Thyroid gland (tissue), 4 donors: ENCODE measurements at regions not wholly inside any gene's neighbourhood (a gene's known extent, or its start where the extent isn't known, plus 50 kb on each side); places are given as distances from the start of the nearest gene placed in this dataset.

Source experiments
- DNase-seq, 2 donors: peaks; one replicate each; pipeline ENCODE4 v3.0.0-alpha.2; 2019
- H3K27ac ChIP-seq, 3 donors: fragments of 200-600 bp; sonication (generic); 1 replicate in 2 of 3; 2 replicates in 1 of 3; pipeline ENCODE4 v1.5.1; 2016 to 2019; ENCODE audit warnings: mild to moderate bottlenecking in 1 of 3, moderate library complexity in 1 of 3
- H3K27me3 ChIP-seq: fragments of 200-600 bp; sonication (generic); one replicate; pipeline ENCODE4 v1.5.1; 2019
- H3K36me3 ChIP-seq, 2 donors: fragments of 200-600 bp; sonication (generic); one replicate each; pipeline ENCODE4 v1.5.1; 2016 to 2019
- H3K4me1 ChIP-seq, 2 donors: fragments of 200-600 bp; sonication (generic); one replicate each; pipeline ENCODE4 v1.5.1; 2017 to 2019
- H3K4me3 ChIP-seq, 3 donors: fragments of 200-600 bp; sonication (generic); replicated peaks in 1 of 3; 1 replicate in 2 of 3; 2 replicates in 1 of 3; pipeline ENCODE4 v1.5.1; 2016; ENCODE audit warnings: mild to moderate bottlenecking in 1 of 3
- H3K9me3 ChIP-seq: fragments of 200-600 bp; sonication (generic); one replicate; pipeline ENCODE4 v1.5.1; 2017
- CTCF ChIP-seq, 6 experiments: fragments of 200-600 bp in 3 of 6; fragments of 450-650 bp in 3 of 6; sonication (generic) in 3 of 6; IDR thresholded peaks; one replicate each; pipeline ENCODE4 v1.5.1; 2016 to 2019; ENCODE audit warnings: antibody characterized with exemption in 6 of 6, mild to moderate bottlenecking in 2 of 6, inconsistent platforms in 1 of 6, moderate library complexity in 1 of 6
- POLR2A ChIP-seq, 2 donors: fragments of 450-650 bp; IDR thresholded peaks; one replicate each; pipeline ENCODE4 v1.6.1; 2017; ENCODE audit warnings: antibody characterized with exemption in 2 of 2, mild to moderate bottlenecking in 2 of 2, moderate library complexity in 1 of 2
- WGBS, 2 donors: methylation state at CpG; one replicate each; pipeline ENCODE4 v1.1.5; 2017; 5-methylcytosine and 5-hydroxymethylcytosine counted together
- intact Hi-C: fragments of 100-400 bp; cut with DNase I; formaldehyde crosslinking; loops from one replicate; pipeline ENCODE4 v1.15.1; 2023

- no peak for DNase-seq
- no peaks in the 10 kb centered on the region for H3K36me3 ChIP-seq
Observed at GRCh38 chr20:11190741-11191140, 516.9 kb upstream of the JAG1 start.

GRCh38 chr20:11192106-11192505 is 518.3 kb upstream of the JAG1 start:
- TF ChIP-seq CTCF (IDR thresholded peaks at IDR 0.05) (no peak), POLR2A (IDR thresholded peaks at IDR 0.05) (no peak)
- intact Hi-C loops = no loop called here
- no peak overlapping the region for H3K4me3 ChIP-seq
- no peak overlapping the region for H3K27ac ChIP-seq
- no peak for DNase-seq
- H3K9me3 ChIP-seq = no peaks in the 10 kb centered on the region
- no peaks in the 10 kb centered on the region for H3K27me3 ChIP-seq
- WGBS, 2 donors = 88 to 100% methylated on average over 1 of the region's 1 CpG
- H3K4me1 ChIP-seq = peaks cover 8 to 18% of the 10 kb centered on the region in 2 donors
- H3K36me3 ChIP-seq = no peaks in the 10 kb centered on the region

More at GRCh38 chr20:11190741-11191140, 516.9 kb upstream of the JAG1 start:
- intact Hi-C loops = no loop called here
- no peak overlapping the region for H3K4me3 ChIP-seq
- TF ChIP-seq POLR2A (IDR thresholded peaks at IDR 0.05) (no peak), CTCF (IDR thresholded peaks at IDR 0.05) (no peak)
- H3K27me3 ChIP-seq = no peaks in the 10 kb centered on the region
- H3K4me1 ChIP-seq = peaks cover 7 to 9% of the 10 kb centered on the region in 2 donors
- WGBS, 2 donors = 92 to 93% methylated on average over 2 of the region's 2 CpGs
- H3K27ac ChIP-seq = no peak overlapping the region
- H3K9me3 ChIP-seq = no peaks in the 10 kb centered on the region

- Histone ChIP-seq H3K4me1 (peaks cover 8 to 18% of the 10 kb centered on the region in 2 donors), H3K36me3 (no peaks in the 10 kb centered on the region), H3K27me3 (no peaks in the 10 kb centered on the region), H3K27ac (no peak overlapping the region), H3K4me3 (no peak overlapping the region), H3K9me3 (no peaks in the 10 kb centered on the region)
- no peak for DNase-seq
- TF ChIP-seq CTCF (IDR thresholded peaks at IDR 0.05) (no peak), POLR2A (IDR thresholded peaks at IDR 0.05) (no peak)
- intact Hi-C loops = no loop called here
Observed at GRCh38 chr20:11193241-11193640, 519.4 kb upstream of the JAG1 start.

GRCh38 chr20:11195169-11195568 is 521.4 kb upstream of the JAG1 start:
- no peak overlapping the region for H3K4me3 ChIP-seq
- H3K36me3 ChIP-seq = no peaks in the 10 kb centered on the region
- TF ChIP-seq CTCF (IDR thresholded peaks at IDR 0.05) = no peak
- no peaks in the 10 kb centered on the region for H3K9me3 ChIP-seq
- WGBS, 2 donors = 56 to 66% methylated on average over 6 of the region's 6 CpGs
- DNase-seq = peak; percentile 8 to 27
- H3K4me1 ChIP-seq = peaks cover 8 to 18% of the 10 kb centered on the region in 2 donors
- H3K27ac ChIP-seq = peak overlapping the region in 2 of 3 donors; percentile 31 to 39
- no peaks in the 10 kb centered on the region for H3K27me3 ChIP-seq
- intact Hi-C loops = no loop called here

GRCh38 chr20:11195899-11196558 is 522.2 kb upstream of the JAG1 start:
- no peaks in the 10 kb centered on the region for H3K9me3 ChIP-seq
- DNase-seq = peak; percentile 13 to 29
- no peaks in the 10 kb centered on the region for H3K27me3 ChIP-seq
- H3K27ac ChIP-seq = peak overlapping the region; percentile 31 to 53 (median 39)
- H3K4me3 ChIP-seq = no peak overlapping the region
- peaks cover 8 to 18% of the 10 kb centered on the region in 2 donors for H3K4me1 ChIP-seq
- TF ChIP-seq CTCF (IDR thresholded peaks at IDR 0.05) (no peak), POLR2A (IDR thresholded peaks at IDR 0.05) (no peak)
- intact Hi-C loops = no loop called here
- 33 to 55% methylated on average over 7 to 8 of the region's 8 CpGs for WGBS, 2 donors
- no peaks in the 10 kb centered on the region for H3K36me3 ChIP-seq
